ENCODE measurements at regions not wholly inside any gene's neighbourhood (a gene's known extent, or its start where the extent isn't known, plus 50 kb on each side); places are given as distances from the start of the nearest gene placed in this dataset.

GRCh38 chr6:141173529-141173928, 959.2 kb upstream of the GJE1 start:
- no peak for DNase-seq (ENCODE audit: low spot score)
- intact Hi-C loops (cut with DNase I), result no loop called here

DNA sequence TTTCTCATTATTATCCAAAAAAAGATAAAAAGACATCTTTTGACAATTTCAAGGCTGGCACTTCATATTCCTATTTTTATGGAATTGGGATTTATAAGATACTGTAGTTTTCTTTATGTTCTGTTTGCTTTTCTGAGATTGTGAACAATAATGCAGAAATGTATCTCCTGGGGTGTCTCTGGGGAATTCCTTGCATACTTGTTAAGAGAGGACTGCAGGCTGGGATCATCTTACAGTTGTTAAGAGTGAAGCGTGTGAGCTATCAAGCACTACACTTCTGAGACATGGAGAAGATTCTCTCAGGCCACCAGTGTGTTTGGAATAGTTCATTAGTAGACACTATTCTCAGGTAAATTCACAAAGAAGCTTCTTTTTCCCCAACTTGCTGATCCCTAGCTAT, 963.3 kb upstream of the GJE1 start:
- intact Hi-C loops (cut with DNase I), result no loop called here
- no peak for DNase-seq (ENCODE audit: low spot score)

DNA sequence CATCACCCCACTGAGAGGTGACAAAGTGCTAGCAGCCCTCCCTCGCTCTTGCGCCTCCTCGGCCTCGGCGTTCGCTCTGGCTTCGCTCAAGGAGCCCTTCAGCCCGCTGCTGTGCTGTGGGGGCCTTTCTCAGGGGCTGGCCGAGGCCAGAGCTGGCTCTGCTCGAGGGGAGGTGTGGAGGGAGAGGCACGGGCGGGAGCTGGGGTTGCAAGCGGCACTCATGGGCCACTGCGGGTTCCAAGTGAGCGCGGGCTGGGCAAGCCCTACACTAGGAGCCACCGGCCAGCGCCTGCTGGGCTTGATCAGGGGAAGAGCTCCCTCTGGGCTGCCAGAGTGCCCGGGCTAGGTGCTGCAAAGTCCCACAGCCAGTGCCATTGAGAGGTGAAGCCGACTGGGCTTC, 964.8 kb upstream of the GJE1 start:
- intact Hi-C loops (cut with DNase I), result no loop called here

DNA sequence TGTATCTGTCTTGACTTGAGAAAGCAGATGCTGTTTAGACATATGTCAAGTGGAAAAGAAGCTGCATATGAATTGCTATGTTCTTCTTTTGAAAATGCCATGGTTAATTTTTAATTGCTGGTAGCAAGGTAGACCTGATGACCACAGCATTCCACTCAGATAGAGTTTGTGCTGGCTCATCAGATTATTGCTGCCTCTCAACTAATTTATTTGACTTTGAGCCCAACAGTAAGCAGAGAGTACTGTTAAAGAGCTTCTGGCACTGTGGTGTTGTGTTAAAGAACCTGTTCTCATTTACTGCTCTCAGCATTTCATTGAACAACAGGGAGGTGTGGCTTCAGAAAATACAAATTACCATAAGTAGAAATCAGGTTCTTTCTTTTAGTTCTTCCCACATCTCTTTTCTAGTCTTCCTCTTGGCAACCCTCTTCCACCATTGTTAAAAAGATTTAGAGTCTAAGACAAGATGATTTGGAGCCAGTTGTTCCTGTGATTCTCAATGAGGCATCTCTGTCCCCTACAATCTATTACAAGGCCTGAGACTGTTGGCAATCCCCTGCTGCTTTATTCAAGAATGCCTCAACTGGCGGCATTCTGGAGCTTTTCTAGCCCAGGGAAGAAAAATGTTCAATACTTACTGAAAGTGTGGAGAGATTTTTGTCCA, 967.6 kb upstream of the GJE1 start:
- intact Hi-C loops (cut with DNase I), result no loop called here
- DNase-seq (ENCODE audit: low spot score), result no peak

More for the DNA sequence above, 964.8 kb upstream of the GJE1 start:
- no peak for DNase-seq (ENCODE audit: low spot score)

DNA sequence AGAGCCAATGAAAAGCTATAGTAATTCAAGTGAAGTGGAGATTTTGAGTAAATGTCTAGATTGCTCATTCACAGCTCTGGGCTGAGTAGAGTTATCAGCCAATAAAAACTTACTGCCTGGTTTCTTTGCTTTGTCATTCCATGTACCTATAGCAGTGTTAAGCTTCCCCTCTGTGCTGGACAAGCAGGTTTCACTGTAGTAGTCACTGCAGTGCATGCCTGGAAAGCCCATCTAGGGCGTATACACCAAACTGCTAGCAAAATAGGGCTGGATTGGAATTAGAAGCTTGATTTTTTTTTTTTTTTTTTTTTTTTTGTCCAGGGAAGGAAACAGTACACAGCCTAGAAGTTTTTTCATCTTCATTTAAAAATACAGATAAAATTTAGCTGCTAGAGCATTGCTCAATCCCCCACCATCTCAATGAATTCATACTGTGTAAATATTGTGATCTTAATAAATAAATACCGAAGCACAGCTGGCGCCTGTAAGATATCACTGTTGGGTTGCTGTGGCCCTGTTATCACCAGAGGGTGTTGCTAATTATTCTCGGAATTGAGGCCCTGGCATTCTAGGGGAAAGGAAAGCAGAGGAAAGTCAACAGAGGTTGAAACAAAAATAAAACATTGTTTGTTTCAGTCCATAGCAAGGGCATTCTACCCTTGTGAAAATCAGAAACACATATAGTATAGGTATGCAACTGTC, 968.5 kb upstream of the GJE1 start:
- intact Hi-C loops (cut with DNase I), result no loop called here

GRCh38 chr6:141163107-141163506, 969.6 kb upstream of the GJE1 start:
- DNase-seq (ENCODE audit: low spot score), result no peak
- intact Hi-C loops (cut with DNase I), result no loop called here

More for the DNA sequence above, 968.5 kb upstream of the GJE1 start:
- DNase-seq (ENCODE audit: low spot score), result no peak

DNA sequence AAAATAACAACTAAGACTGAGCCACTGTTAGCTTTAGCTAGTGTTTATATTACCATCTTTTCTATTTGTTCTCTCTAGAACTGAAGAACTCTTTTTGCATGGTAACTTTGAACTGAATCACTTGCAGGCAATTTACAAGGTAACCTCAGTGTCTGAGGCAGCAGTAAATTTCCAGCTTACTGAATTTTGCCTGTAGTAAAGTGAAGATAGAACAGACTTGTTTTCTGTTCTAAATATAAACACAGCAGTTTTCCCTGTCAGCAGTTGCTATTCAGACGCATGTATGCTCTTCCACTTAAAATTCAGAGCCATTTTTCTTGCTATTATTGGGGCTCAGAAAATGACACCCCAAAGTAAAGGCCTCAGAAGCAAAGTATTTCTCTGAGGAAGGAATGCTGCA, 974.0 kb upstream of the GJE1 start:
- no peak for DNase-seq (ENCODE audit: low spot score)
- intact Hi-C loops (cut with DNase I), result no loop called here

GRCh38 chr6:141153563-141153962, 979.2 kb upstream of the GJE1 start:
- intact Hi-C loops (cut with DNase I), result no loop called here
- DNase-seq (ENCODE audit: low spot score), result no peak

DNA sequence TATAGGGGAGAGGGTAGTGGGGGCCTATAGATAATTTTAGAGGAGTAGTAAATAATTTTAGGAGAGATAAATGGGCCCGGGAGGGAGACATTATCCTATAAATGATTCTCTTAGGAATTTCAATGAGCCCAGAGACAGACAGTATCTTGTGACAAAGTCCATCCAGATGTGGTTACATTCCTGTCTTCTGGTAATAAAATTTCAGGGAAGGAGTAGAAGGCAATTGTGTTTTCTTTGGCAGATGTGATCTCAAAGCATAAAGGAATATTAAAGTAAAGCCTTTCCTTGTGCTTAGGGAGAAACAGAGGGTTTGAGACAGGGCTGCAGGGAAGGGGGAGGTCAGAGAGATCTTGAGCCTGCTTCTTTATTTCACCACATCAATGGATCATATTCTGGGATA, 979.8 kb upstream of the GJE1 start:
- intact Hi-C loops (cut with DNase I), result no loop called here
- DNase-seq (ENCODE audit: low spot score), result no peak

DNA sequence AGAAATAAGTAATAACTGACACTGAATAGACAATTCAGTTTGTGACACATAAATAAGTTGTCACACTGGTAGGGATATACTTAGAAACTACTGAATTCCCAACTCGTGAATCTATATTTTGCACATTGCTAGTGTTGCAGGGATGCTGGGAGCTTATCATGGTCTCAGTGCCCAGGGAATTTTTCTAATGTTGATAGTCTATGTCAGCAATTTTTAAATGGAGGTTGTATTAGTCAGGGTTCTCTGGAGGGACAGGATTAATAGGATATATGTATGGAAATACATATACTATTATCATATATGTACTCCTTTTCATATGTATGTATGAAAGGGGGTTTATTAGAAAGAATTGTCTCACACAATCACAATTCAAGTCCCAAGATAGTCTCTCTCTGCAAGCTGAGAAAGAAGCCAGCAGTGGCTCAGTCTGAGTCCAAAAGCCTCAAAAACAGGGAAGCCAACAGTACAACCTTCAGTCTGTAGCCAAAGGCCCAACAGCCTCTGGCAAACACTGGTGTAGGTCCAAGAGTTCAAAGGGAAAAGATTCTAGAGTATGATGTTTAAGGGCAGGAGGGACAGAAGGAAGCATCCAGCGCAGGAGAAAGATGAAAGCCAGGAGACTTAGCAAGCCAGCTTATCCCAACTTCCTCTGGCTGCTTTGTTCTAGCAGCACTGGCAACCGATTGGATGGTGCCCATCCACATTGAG, 980.9 kb upstream of the GJE1 start:
- no peak for DNase-seq (ENCODE audit: low spot score)
- intact Hi-C loops (cut with DNase I), result no loop called here

DNA sequence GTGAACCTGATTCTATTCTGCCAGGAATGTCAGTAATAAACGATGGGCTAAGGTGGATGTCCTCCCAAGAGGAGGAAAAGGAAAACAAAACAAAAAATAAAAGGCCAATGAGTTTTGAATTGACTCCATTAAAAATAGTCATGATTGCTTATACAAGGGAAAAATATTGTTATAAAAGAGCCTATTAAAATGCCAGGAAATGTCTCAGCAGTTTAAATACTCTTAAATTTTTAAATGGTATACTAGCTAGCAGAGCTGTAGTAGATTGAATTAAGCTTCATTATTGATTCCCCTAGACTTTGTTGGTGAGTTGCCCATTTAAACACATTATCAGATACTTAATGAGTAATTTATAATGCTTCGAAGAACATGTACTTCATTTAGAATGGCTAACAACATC, 990.9 kb upstream of the GJE1 start:
- no peak for DNase-seq (ENCODE audit: low spot score)
- intact Hi-C loops (cut with DNase I), result no loop called here

DNA sequence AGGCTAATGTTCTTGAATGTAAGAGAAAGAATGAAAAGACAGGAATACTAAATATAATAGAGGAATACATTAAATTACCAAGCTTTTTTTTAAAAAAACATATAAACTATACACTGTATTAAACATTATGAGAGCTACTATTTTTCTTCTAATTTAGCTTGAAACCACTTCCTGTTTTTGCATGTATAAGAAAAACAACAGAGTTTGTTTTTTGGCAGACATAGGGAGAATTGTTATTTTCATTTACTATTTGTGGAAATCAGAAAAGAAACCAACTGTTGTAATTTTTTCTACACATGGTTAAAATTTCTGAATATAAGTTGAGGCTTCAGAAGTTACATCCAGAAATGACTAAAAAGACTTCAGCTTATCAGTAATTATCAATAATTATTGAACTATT, 991.8 kb upstream of the GJE1 start:
- intact Hi-C loops (cut with DNase I), result no loop called here
- no peak for DNase-seq (ENCODE audit: low spot score)

- DNase-seq (ENCODE audit: low spot score), result no peak
- intact Hi-C loops (cut with DNase I), result no loop called here
These were observed 993.3 kb upstream of the GJE1 start for GRCh38 chr6:141139461-141139860.

GRCh38 chr6:141134723-141135122, 998.0 kb upstream of the GJE1 start:
- intact Hi-C loops (cut with DNase I), result no loop called here
- DNase-seq (ENCODE audit: low spot score), result no peak

DNA sequence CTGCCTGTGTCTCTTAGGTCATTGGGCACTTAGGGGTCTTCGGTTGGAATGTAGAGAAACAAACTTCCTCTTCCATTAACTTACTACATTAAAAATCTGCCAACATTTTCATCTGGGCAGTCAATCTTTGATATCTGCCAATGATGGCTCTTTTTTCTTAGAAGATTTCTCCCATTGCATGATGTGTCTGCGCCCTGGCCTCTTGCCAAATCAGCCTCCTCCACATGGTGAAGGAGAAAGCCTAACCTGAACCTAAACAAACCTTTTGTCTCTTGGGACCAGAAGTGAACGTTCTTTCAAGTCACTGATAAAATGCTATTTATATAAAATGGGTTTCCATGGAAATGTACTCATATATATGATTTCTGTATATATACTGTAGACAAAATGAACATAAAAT, 998.9 kb upstream of the GJE1 start:
- intact Hi-C loops (cut with DNase I), result no loop called here
- no peak for DNase-seq (ENCODE audit: low spot score)

GRCh38 chr6:141133346-141133745, 999.4 kb upstream of the GJE1 start:
- DNase-seq (ENCODE audit: low spot score), result no peak
- intact Hi-C loops (cut with DNase I), result no loop called here

GRCh38 chr6:141131616-141132015, 1001.1 kb upstream of the GJE1 start:
- intact Hi-C loops (cut with DNase I), result no loop called here

GRCh38 chr6:141123497-141123896, 1009.2 kb upstream of the GJE1 start:
- intact Hi-C loops (cut with DNase I), result loop anchor here in 1 of 2 donors (5.0 kb wide), 1 partner anchor 1496 kb away; no protein-coding TSS in a partner anchor
- no peak for DNase-seq (ENCODE audit: low spot score)

More at GRCh38 chr6:141131616-141132015, 1001.1 kb upstream of the GJE1 start:
- no peak for DNase-seq (ENCODE audit: low spot score)

- intact Hi-C loops (cut with DNase I), result loop anchor here in 1 of 2 donors (5.0 kb wide), 1 partner anchor 1496 kb away; no protein-coding TSS in a partner anchor
- DNase-seq (ENCODE audit: low spot score), result no peak
These were observed 1009.7 kb upstream of the GJE1 start for GRCh38 chr6:141123049-141123448.

- intact Hi-C loops (cut with DNase I), result no loop called here
- no peak for DNase-seq (ENCODE audit: low spot score)
These were observed 1013.7 kb upstream of the GJE1 start for GRCh38 chr6:141118991-141119390.
